ENCODE measurements at regions not wholly inside any gene's neighbourhood (a gene's known extent, or its start where the extent isn't known, plus 50 kb on each side); places are given as distances from the start of the nearest gene placed in this dataset.

DNA sequence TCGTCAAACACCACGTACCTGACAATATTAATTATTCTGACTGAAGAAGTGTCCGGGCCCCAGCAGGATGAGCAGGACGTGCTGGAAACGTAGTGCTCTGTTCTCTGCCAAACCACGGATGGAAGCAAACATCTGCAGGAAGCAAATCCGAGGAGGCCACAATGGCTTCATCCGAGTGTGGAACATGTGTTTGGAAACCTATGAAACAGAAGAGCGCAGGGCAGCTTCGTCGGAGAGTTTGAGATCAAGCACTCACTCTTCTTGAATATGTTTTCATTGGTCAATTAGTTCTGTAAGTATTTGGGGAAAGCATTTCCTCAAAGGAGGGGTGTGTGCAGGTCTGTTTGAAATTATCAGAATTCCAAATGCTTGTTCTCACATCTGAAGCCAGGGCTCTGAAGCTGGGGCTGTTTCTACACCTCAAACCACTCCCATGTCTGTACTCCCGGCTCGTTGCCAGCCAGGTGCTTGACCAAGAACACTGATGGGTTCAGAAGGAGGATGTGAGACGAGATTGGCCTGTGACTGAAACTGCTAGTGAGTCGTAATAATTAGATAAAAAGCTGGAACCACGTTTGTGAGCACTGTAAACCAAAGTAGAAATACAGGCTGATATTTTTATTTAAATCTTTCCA is 356.6 kb upstream of the SALL3 start:
- no peak for DNase-seq (ENCODE audit: low spot score)
- TF ChIP-seq EZH2 (IDR thresholded peaks at IDR 0.05; ENCODE audit: borderline replicate concordance, low read depth, low read length, poor library complexity, severe bottlenecking): no peak
- TF ChIP-seq, protein P1, sequence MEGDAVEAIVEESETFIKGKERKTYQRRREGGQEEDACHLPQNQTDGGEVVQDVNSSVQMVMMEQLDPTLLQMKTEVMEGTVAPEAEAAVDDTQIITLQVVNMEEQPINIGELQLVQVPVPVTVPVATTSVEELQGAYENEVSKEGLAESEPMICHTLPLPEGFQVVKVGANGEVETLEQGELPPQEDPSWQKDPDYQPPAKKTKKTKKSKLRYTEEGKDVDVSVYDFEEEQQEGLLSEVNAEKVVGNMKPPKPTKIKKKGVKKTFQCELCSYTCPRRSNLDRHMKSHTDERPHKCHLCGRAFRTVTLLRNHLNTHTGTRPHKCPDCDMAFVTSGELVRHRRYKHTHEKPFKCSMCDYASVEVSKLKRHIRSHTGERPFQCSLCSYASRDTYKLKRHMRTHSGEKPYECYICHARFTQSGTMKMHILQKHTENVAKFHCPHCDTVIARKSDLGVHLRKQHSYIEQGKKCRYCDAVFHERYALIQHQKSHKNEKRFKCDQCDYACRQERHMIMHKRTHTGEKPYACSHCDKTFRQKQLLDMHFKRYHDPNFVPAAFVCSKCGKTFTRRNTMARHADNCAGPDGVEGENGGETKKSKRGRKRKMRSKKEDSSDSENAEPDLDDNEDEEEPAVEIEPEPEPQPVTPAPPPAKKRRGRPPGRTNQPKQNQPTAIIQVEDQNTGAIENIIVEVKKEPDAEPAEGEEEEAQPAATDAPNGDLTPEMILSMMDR (conservative IDR thresholded peaks at IDR 0.05; ENCODE audit: low read depth, low read length): no peak
- Histone ChIP-seq H3K27me3 (replicated peaks; ENCODE audit: insufficient read depth, low read depth, low read length, poor library complexity) (no peaks in the 10 kb centered on the region), H3K4me1 (ENCODE audit: insufficient read depth, low read length, poor library complexity, severe bottlenecking) (no peaks in the 10 kb centered on the region), H3K9me3 (ENCODE audit: low read depth, low read length, poor library complexity, severe bottlenecking) (peaks cover 13% of the 10 kb centered on the region), H3K27ac (ENCODE audit: low read depth, low read length, poor library complexity, severe bottlenecking) (no peak overlapping the region), H3K4me3 (ENCODE audit: low read depth, low read length, poor library complexity, severe bottlenecking) (no peak overlapping the region), H3K36me3 (ENCODE audit: insufficient read depth, low read length, poor library complexity, severe bottlenecking) (no peaks in the 10 kb centered on the region)
- no TSS peak for BruUV-seq (replicated peaks)
- ChIA-PET CTCF (no interaction called here), POLR2A (ENCODE audit: low non-redundant PET) (no interaction called here)
- intact Hi-C loops (cut with micrococcal nuclease; ENCODE audit: unreplicated experiment): no loop called here

DNA sequence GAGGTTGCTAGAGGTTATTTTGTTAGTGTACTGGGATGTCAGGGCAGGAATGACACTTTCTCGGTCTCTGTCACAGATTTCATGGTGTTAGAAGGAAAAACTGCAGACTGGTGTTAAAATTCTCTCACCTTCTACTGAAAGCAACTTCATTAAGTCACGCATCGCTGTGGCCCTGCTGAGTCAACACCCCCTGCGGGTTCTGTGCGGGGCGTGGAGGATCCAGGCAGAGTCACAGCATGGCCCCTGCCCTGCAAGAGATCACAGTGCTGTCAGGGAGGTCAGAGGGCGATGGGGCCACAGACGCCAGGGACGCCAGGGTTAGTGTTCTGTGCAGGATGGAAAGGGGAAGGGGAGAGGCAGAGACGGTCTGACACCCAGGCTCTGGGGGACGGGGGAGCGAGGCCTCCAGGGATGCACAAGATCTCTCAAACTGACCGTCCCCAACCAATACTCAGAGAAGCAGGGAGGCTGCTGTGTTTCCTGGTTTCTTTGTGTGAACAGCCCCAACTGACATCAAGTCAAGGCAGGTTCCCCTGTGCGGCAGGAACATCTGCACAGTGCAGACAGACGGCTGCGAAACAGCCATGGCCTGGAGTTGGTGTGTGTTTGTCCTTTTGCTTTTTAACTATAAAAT is 354.9 kb upstream of the SALL3 start:
- Histone ChIP-seq H3K27me3 (replicated peaks; ENCODE audit: insufficient read depth, low read depth, low read length, poor library complexity) (no peaks in the 10 kb centered on the region), H3K36me3 (ENCODE audit: insufficient read depth, low read length, poor library complexity, severe bottlenecking) (no peaks in the 10 kb centered on the region), H3K9me3 (ENCODE audit: low read depth, low read length, poor library complexity, severe bottlenecking) (peaks cover 13% of the 10 kb centered on the region), H3K27ac (ENCODE audit: low read depth, low read length, poor library complexity, severe bottlenecking) (no peak overlapping the region), H3K4me1 (ENCODE audit: insufficient read depth, low read length, poor library complexity, severe bottlenecking) (no peaks in the 10 kb centered on the region), H3K4me3 (ENCODE audit: low read depth, low read length, poor library complexity, severe bottlenecking) (no peak overlapping the region)
- intact Hi-C loops (cut with micrococcal nuclease; ENCODE audit: unreplicated experiment): no loop called here
- CTCF ChIA-PET: no interaction called here
- no peak for DNase-seq (ENCODE audit: low spot score)
- POLR2A ChIA-PET (ENCODE audit: low non-redundant PET): no interaction called here
- TF ChIP-seq, protein P1 (conservative IDR thresholded peaks at IDR 0.05; ENCODE audit: low read depth, low read length): no peak
- no peak for TF ChIP-seq EZH2 (IDR thresholded peaks at IDR 0.05; ENCODE audit: borderline replicate concordance, low read depth, low read length, poor library complexity, severe bottlenecking)
- no TSS peak for BruUV-seq (replicated peaks)

DNA sequence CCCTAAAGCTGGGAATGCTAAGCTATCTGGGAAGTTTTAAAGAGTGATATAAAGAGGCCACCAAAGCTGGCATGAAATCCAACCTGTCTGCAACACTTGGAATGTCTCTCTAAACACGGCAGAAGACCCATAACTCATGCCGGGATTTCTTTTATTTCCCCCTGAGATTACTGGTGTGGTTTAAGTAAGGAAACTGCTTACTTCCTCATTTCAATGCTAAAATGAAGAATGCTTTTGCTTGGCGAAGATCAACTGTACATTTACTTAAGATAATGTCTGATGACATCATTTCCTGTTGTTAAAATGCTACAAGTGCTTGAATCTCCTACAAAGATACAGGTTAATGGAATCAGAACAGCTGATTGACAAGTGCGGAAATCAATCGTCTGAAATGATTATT is 353.8 kb upstream of the SALL3 start:
- intact Hi-C loops (cut with micrococcal nuclease; ENCODE audit: unreplicated experiment): no loop called here
- TF ChIP-seq EZH2 (IDR thresholded peaks at IDR 0.05; ENCODE audit: borderline replicate concordance, low read depth, low read length, poor library complexity, severe bottlenecking): no peak
- TF ChIP-seq, protein P1 (conservative IDR thresholded peaks at IDR 0.05; ENCODE audit: low read depth, low read length): no peak
- Histone ChIP-seq H3K36me3 (ENCODE audit: insufficient read depth, low read length, poor library complexity, severe bottlenecking) (no peaks in the 10 kb centered on the region), H3K4me1 (ENCODE audit: insufficient read depth, low read length, poor library complexity, severe bottlenecking) (no peaks in the 10 kb centered on the region), H3K4me3 (ENCODE audit: low read depth, low read length, poor library complexity, severe bottlenecking) (no peak overlapping the region), H3K27me3 (replicated peaks; ENCODE audit: insufficient read depth, low read depth, low read length, poor library complexity) (no peaks in the 10 kb centered on the region), H3K27ac (ENCODE audit: low read depth, low read length, poor library complexity, severe bottlenecking) (no peak overlapping the region), H3K9me3 (ENCODE audit: low read depth, low read length, poor library complexity, severe bottlenecking) (peaks cover 15% of the 10 kb centered on the region)
- ChIA-PET POLR2A (ENCODE audit: low non-redundant PET) (no interaction called here), CTCF (no interaction called here)
- no peak for DNase-seq (ENCODE audit: low spot score)
- BruUV-seq (replicated peaks): no TSS peak
